Ectodermal cell (in vitro differentiated cells): ENCODE measurements at regions not wholly inside any gene's neighbourhood (a gene's known extent, or its start where the extent isn't known, plus 50 kb on each side); places are given as distances from the start of the nearest gene placed in this dataset.
"Not testable (repeated sequence)": the region's sequence is repeated elsewhere in the genome, so short reads cannot be mapped to it uniquely, and the experiment has no call there.

Experiments used
- H3K27ac ChIP-seq: 2 replicates; pipeline ENCODE4 v1.7.0; 2013; ENCODE audit warnings: mild to moderate bottlenecking, low read depth, low read length; ENCODE audit not compliant: insufficient read depth, poor library complexity, severe bottlenecking
- H3K27me3 ChIP-seq: 2 replicates; pipeline ENCODE4 v1.7.0; 2013; ENCODE audit warnings: mild to moderate bottlenecking, low read length; ENCODE audit not compliant: insufficient read depth, control insufficient read depth, poor library complexity, severe bottlenecking
- H3K36me3 ChIP-seq: one replicate; pipeline ENCODE4 v1.7.0; 2013; ENCODE audit warnings: low read length; ENCODE audit not compliant: control insufficient read depth, insufficient read depth
- H3K4me1 ChIP-seq: one replicate; pipeline ENCODE4 v1.7.0; 2013; ENCODE audit warnings: low read length; ENCODE audit not compliant: control insufficient read depth, insufficient read depth
- H3K4me3 ChIP-seq: 2 replicates; pipeline ENCODE4 v1.7.0; 2013; ENCODE audit warnings: low read depth, low read length, control low read depth; ENCODE audit not compliant: insufficient read depth
- H3K9me3 ChIP-seq: 2 replicates; pipeline ENCODE4 v1.7.0; 2013; ENCODE audit warnings: mild to moderate bottlenecking, low read length, moderate library complexity; ENCODE audit not compliant: control insufficient read depth
- WGBS, 2 experiments: methylation state at CpG; one replicate each; pipeline ENCODE4 v1.1.7; 2013; ENCODE audit warnings: missing lambda C conversion rate in 2 of 2; 5-methylcytosine and 5-hydroxymethylcytosine counted together

- not testable (repeated sequence) for H3K4me3 ChIP-seq, H3K4me1 ChIP-seq, H3K27me3 ChIP-seq, H3K9me3 ChIP-seq, H3K36me3 ChIP-seq, H3K27ac ChIP-seq
- WGBS, 2 experiments, result 87 to 95% methylated on average over 4 to 6 of the region's 6 CpGs
Observed at GRCh38 chrX:40788698-40789097, 53.4 kb upstream of the MED14 start.

GRCh38 chrX:40792433-40792832 lies 57.1 kb upstream of the MED14 start:
- 91 to 100% methylated on average over 1 of the region's 1 CpG for WGBS, 2 experiments
- Histone ChIP-seq H3K4me3 (no peak overlapping the region), H3K27me3 (no peaks in the 10 kb centered on the region), H3K27ac (no peak overlapping the region), H3K9me3 (no peaks in the 10 kb centered on the region), H3K36me3 (no peaks in the 10 kb centered on the region), H3K4me1 (no peaks in the 10 kb centered on the region)

- not testable (repeated sequence) for H3K27ac ChIP-seq, H3K36me3 ChIP-seq
- WGBS, 2 experiments, result 80 to 100% methylated on average over 1 of the region's 1 CpG
Observed at GRCh38 chrX:40794829-40795130, 59.4 kb upstream of the MED14 start.

GRCh38 chrX:40799745-40800144 lies 64.4 kb upstream of the MED14 start:
- not testable (repeated sequence) for H3K4me3 ChIP-seq, H3K4me1 ChIP-seq, H3K9me3 ChIP-seq, H3K27ac ChIP-seq, H3K36me3 ChIP-seq, H3K27me3 ChIP-seq
- 76 to 87% methylated on average over 3 of the region's 3 CpGs for WGBS, 2 experiments

More at GRCh38 chrX:40794829-40795130, 59.4 kb upstream of the MED14 start:
- H3K4me3 ChIP-seq, H3K4me1 ChIP-seq, H3K9me3 ChIP-seq, H3K27me3 ChIP-seq: not testable (repeated sequence)

- Histone ChIP-seq H3K36me3 (no peaks in the 10 kb centered on the region), H3K9me3 (no peaks in the 10 kb centered on the region), H3K27me3 (no peaks in the 10 kb centered on the region), H3K4me1 (no peaks in the 10 kb centered on the region), H3K4me3 (no peak overlapping the region), H3K27ac (no peak overlapping the region)
- WGBS, 2 experiments, result 95% methylated on average over 13 of the region's 13 CpGs
Observed at GRCh38 chrX:40805404-40805803, 70.1 kb upstream of the MED14 start.

- 96% methylated on average over 8 of the region's 8 CpGs for WGBS, 2 experiments
- Histone ChIP-seq H3K9me3 (no peaks in the 10 kb centered on the region), H3K4me3 (no peak overlapping the region), H3K27ac (no peak overlapping the region), H3K27me3 (no peaks in the 10 kb centered on the region), H3K36me3 (no peaks in the 10 kb centered on the region), H3K4me1 (no peaks in the 10 kb centered on the region)
Observed at GRCh38 chrX:40806513-40807220, 71.3 kb upstream of the MED14 start.

GRCh38 chrX:40807384-40807783 lies 72.0 kb upstream of the MED14 start:
- Histone ChIP-seq H3K27ac (no peak overlapping the region), H3K4me1 (no peaks in the 10 kb centered on the region), H3K36me3 (no peaks in the 10 kb centered on the region), H3K4me3 (no peak overlapping the region), H3K9me3 (no peaks in the 10 kb centered on the region), H3K27me3 (no peaks in the 10 kb centered on the region)
- WGBS, 2 experiments, result 76 to 84% methylated on average over 4 of the region's 4 CpGs

- Histone ChIP-seq H3K36me3 (no peaks in the 10 kb centered on the region), H3K27ac (no peak overlapping the region), H3K9me3 (no peaks in the 10 kb centered on the region), H3K4me3 (no peak overlapping the region), H3K4me1 (no peaks in the 10 kb centered on the region), H3K27me3 (no peaks in the 10 kb centered on the region)
- WGBS, 2 experiments, result 83 to 91% methylated on average over 1 to 2 of the region's 2 CpGs
Observed at GRCh38 chrX:40808203-40808602, 72.9 kb upstream of the MED14 start.

GRCh38 chrX:40809210-40809609 lies 73.9 kb upstream of the MED14 start:
- Histone ChIP-seq H3K4me3 (no peak overlapping the region), H3K27ac (no peak overlapping the region), H3K4me1 (no peaks in the 10 kb centered on the region), H3K9me3 (no peaks in the 10 kb centered on the region), H3K27me3 (no peaks in the 10 kb centered on the region), H3K36me3 (no peaks in the 10 kb centered on the region)

- not testable (repeated sequence) for H3K4me3 ChIP-seq, H3K36me3 ChIP-seq, H3K4me1 ChIP-seq, H3K9me3 ChIP-seq, H3K27me3 ChIP-seq, H3K27ac ChIP-seq
Observed at GRCh38 chrX:40815045-40815444, 79.7 kb upstream of the MED14 start.

GRCh38 chrX:40816906-40817305 lies 81.6 kb upstream of the MED14 start:
- Histone ChIP-seq H3K27ac (no peak overlapping the region), H3K36me3 (no peaks in the 10 kb centered on the region), H3K9me3 (no peaks in the 10 kb centered on the region), H3K4me1 (no peaks in the 10 kb centered on the region), H3K4me3 (no peak overlapping the region), H3K27me3 (no peaks in the 10 kb centered on the region)
- 75 to 77% methylated on average over 6 of the region's 6 CpGs for WGBS, 2 experiments
